ENCODE measurements at regions not wholly inside any gene's neighbourhood (a gene's known extent, or its start where the extent isn't known, plus 50 kb on each side); places are given as distances from the start of the nearest gene placed in this dataset.
A peak's percentile ranks its signal among the peaks of the same experiment; 100 is the strongest.
"Not testable (repeated sequence)": the region's sequence is repeated elsewhere in the genome, so short reads cannot be mapped to it uniquely, and the experiment has no call there.

DNA sequence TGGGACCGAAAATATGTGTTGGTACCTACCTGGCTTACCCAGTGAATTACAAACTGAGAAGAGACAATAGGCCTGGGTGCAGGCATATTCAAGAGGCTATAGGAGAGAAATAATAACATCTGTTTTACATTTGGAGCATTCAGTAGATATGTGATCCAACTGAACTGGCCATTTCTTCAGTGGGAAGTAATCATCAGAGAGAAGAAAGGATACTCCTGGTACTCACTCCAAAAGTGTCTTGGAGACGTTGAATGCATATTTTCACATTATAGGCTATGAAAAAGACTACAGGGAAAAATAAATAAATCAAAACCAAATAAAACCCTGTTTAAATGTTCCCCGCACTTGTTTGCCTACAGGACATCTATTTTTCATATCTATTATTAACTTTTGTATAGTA is 1680.3 kb downstream of the REEP3 start:
- no peak for DNase-seq (ENCODE audit: low read depth)

- DNase-seq (ENCODE audit: low read depth), result no peak
Measured at GRCh38 chr10:65204999-65205398, 1683.8 kb downstream of the REEP3 start.

GRCh38 chr10:65213170-65213569 is 1692.0 kb downstream of the REEP3 start:
- DNase-seq (ENCODE audit: low read depth), result no peak

DNA sequence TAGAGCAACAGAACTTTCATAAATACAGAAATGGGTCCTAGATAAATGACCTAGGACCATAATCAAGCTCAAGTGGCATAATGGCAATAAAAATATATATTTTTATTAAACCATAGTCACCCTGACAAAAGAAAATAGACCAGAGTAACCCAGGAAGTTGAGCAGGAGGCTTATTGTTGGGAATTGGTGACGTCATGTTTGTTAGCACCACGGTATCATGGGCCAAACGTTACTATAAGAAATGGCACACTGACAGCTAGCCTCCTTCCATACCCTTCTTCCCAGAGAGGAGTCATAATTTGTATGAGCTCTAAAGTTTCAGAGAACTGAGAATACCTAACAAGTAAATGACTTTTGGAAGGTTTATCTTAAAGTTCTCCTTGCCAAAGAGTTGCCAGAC is 1698.2 kb downstream of the REEP3 start:
- no peak for DNase-seq (ENCODE audit: low read depth)

- no peak for DNase-seq (ENCODE audit: low read depth)
Measured at GRCh38 chr10:65231148-65231547, 1694.7 kb upstream of the LRRTM3 start.

- peak; percentile 86 for DNase-seq (ENCODE audit: low read depth)
Measured at GRCh38 chr10:65234261-65234660, 1691.6 kb upstream of the LRRTM3 start.

- peak; percentile 63 for DNase-seq (ENCODE audit: low read depth)
Measured at GRCh38 chr10:65235266-65235665, 1690.6 kb upstream of the LRRTM3 start.

DNA sequence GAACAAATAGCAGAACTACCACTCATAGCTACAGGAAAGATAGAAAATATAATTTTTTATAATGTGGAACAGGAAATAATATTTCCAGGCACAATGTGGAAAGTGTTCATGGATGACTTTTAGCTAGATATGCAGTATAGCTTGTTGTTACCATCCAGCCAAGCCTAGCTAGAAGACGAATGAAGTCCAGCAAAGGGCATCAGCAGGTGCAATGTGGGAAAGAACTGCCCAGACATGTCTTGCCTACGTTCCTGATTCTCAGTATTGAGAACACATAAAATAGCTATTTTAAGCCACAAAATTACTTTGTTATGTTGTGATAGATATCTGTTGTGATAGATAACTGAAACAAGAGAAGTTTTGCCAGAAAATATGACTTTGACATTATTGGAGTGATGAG is 1690.0 kb upstream of the LRRTM3 start:
- peak; percentile 57 for DNase-seq (ENCODE audit: low read depth)

DNA sequence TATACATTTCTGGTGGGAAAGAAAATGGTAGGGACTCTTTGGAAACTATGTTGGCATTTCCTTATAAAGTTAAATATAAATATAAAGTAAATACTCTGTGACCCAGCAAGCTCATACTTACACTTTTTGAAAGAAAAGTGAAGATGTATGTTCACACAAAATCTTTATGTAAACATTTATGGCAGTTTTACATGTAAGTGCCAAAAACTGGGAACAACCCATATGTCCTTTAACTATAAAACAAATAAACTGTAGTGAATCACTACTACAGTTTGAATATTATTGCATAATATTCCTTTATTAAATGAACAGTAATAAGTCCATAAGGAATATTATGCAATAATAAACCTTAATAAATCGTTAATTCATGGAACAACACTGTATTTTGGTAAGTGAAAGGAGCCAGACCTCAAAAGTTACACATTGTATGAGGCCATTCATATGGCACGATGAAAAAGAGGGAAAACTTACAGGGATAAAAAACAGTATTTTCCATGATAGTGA is 1660.3 kb upstream of the LRRTM3 start:
- no peak for DNase-seq (ENCODE audit: low read depth)

GRCh38 chr10:65269551-65269950 is 1656.3 kb upstream of the LRRTM3 start:
- not testable (repeated sequence) for DNase-seq (ENCODE audit: low read depth)

- DNase-seq (ENCODE audit: low read depth), result no peak
Measured at GRCh38 chr10:65270969-65271368, 1654.9 kb upstream of the LRRTM3 start.

DNA sequence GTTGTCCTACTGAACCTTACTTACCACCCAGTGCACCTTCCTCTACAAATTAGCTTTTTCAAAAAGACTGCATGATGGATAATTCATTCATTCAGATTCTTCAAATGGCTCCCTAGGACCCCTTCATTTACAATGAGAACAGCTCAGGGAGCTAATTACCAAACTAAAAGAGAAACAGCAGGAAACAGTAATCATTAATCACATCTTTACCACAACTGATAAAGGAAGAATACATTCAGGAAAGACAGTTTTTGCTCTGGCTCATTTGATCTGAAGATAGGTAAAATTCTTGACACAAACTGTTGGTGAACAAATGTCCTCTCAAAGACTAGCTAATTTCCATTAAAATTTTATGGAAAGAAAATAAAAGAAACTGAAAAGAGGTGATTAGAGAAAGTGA is 1652.7 kb upstream of the LRRTM3 start:
- DNase-seq (ENCODE audit: low read depth), result no peak

- DNase-seq (ENCODE audit: low read depth), result no peak
Measured at GRCh38 chr10:65275296-65275695, 1650.5 kb upstream of the LRRTM3 start.

DNA sequence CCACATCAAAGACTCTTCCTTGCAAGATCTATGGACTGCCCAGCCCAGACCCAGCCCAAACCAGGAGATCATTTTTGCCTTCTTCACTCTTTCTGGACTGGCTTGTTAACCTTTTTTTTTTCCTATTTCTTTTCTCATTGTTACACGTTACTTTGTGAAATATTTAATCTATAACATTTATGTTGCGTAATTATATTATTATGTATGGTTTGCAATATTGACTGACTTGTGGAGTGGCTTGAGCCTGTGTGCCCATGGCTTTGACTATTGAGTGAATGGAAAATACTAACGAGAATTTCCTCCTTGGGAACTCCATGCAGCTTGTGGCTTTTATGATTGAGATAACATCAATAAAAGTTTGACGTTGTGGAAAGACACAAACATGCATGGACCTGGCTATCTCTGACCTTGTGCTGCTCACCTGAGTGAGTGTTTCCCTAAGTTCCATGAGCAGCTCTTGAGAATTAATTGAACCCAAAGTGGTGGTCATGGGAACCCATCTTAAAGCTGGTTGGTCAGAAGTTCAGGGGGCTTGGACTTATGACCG is 1641.3 kb upstream of the LRRTM3 start:
- no peak for DNase-seq (ENCODE audit: low read depth)

DNA sequence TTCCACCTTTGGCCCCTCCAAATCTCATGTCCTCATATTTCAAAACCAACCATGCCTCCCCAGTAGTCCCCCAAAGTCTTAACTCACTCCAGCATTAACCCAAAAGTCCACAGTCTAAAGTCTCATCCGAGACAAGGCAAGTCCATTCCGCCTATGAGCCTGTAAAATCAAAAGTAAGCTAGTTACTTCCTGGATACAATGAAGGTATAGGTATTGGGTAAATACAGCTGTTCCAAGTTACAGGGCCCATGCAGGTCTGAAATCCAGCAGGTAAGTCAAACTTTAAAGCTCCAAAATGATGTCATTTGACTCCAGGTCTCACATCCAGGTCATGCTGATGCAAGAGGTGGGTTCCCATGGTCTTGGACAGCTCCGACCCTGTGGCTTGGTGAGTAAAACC is 1640.1 kb upstream of the LRRTM3 start:
- DNase-seq (ENCODE audit: low read depth), result not testable (repeated sequence)

- no peak for DNase-seq (ENCODE audit: low read depth)
Measured at GRCh38 chr10:65291286-65291685, 1634.5 kb upstream of the LRRTM3 start.

GRCh38 chr10:65292551-65292950 is 1633.3 kb upstream of the LRRTM3 start:
- no peak for DNase-seq (ENCODE audit: low read depth)

- DNase-seq (ENCODE audit: low read depth), result peak; percentile 16
Measured at GRCh38 chr10:65294329-65294728, 1631.5 kb upstream of the LRRTM3 start.

DNA sequence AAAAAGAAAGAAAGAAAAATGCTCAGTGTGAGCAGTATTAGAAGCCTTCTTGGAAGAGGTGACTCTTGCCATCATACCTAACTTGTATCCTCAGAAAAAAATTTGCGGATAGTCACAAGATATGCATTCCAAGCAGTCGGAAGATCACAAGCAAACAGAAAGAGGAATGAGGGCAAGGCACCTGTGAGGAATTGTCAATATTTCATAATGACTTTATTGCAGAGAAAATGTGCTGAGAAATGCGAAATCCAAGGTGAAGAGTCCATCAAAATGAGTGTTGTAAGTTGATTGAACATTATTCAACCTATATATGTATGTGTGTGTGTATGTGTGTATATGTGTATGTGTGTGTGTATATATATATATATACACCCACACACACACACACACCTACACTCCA is 1624.7 kb upstream of the LRRTM3 start:
- DNase-seq (ENCODE audit: low read depth), result no peak

DNA sequence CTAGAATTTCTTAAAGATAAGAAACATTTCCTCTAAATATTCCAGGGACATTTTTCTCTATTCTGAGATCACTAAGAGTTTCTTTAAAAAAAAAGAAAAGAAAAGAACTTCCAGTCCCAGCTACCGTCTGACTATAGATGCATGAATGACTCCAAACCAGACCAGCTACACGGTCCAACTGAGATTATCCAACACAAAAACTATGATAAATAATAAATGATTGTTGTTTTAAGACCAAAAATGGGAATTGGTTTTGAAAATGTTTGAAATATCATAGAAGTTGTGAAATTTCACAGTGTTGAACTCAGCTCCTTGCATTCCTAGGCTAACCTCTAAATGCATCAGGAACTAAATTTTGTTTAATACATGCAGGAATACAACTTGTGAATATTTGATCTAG is 1619.6 kb upstream of the LRRTM3 start:
- DNase-seq (ENCODE audit: low read depth), result no peak

DNA sequence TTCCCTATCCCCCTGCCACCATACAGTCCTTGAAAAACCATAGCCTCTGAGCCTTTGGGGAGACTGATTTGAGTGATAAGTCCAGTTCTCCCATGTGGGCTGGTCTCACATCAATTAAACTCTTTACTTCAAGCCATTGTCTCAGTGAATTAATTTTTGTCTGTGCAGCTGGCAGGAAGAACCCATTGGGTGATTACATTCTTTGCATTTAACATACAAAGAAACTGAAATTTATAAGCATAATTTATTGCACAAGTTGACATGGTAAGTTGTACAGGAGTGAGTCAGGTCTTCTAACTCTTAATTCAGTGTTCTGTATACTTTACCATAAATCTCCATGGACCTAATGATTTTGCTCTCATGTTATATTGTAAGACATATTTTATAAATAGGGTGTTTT is 1613.0 kb upstream of the LRRTM3 start:
- DNase-seq (ENCODE audit: low read depth), result no peak

GRCh38 chr10:65313406-65313805 is 1612.4 kb upstream of the LRRTM3 start:
- peak; percentile 91 for DNase-seq (ENCODE audit: low read depth)

- DNase-seq (ENCODE audit: low read depth), result no peak
Measured at GRCh38 chr10:65314253-65314652, 1611.6 kb upstream of the LRRTM3 start.

- DNase-seq (ENCODE audit: low read depth), result no peak
Measured at GRCh38 chr10:65319493-65319892, 1606.3 kb upstream of the LRRTM3 start.
